ENCODE measurements at regions not wholly inside any gene's neighbourhood (a gene's known extent, or its start where the extent isn't known, plus 50 kb on each side); places are given as distances from the start of the nearest gene placed in this dataset.

DNA sequence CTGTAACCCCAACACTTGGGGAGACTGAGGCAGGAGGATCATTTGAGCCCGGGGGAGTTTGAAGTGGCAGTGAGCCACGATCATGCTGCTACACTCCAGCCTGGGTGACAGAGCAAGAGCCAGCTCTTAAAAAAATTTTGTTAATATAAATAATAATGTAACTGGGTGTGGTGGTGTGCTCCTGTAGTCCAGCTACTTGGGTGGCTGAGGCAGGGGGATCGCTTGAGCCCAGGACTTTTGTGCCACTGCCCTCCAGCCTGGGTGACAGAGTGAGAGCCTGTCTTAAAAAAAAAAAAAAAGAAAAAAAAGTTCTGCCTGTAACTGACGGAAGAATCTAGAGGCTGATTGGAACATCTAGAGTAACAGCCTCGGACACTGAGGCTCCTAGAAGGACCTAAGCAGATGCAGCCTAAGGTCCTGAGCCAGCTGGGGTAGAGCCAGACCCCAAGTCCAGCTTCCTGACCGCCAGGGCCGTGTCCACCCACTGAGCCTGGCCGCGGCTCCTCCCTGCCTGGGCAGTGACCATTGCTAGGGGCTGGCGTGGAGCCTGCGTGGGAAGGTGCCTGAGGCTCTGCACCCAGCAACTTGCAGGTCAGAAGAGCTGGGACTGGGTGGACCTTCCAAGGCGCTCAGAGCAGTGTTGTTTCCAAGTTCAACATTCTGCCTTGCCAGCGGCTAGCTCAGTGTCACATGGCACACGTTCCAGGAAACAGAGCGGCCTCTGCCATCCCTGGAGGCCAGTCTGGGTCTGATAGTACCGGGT is 209.4 kb upstream of the CIBAR2 start:
- Mint-ChIP-seq H3K4me1 (peaks cover 31% of the 10 kb centered on the region), H3K4me3 (no peak overlapping the region), H3K9me3 (no peaks in the 10 kb centered on the region), H3K36me3 (ENCODE audit: low read depth) (no peaks in the 10 kb centered on the region), H3K27ac (no peak overlapping the region), H3K27me3 (ENCODE audit: low read depth, poor library complexity) (peaks cover 41% of the 10 kb centered on the region)
- DNase-seq = no peak
- TF ChIP-seq, protein P1, sequence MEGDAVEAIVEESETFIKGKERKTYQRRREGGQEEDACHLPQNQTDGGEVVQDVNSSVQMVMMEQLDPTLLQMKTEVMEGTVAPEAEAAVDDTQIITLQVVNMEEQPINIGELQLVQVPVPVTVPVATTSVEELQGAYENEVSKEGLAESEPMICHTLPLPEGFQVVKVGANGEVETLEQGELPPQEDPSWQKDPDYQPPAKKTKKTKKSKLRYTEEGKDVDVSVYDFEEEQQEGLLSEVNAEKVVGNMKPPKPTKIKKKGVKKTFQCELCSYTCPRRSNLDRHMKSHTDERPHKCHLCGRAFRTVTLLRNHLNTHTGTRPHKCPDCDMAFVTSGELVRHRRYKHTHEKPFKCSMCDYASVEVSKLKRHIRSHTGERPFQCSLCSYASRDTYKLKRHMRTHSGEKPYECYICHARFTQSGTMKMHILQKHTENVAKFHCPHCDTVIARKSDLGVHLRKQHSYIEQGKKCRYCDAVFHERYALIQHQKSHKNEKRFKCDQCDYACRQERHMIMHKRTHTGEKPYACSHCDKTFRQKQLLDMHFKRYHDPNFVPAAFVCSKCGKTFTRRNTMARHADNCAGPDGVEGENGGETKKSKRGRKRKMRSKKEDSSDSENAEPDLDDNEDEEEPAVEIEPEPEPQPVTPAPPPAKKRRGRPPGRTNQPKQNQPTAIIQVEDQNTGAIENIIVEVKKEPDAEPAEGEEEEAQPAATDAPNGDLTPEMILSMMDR (IDR thresholded peaks at IDR 0.05) = no peak

DNA sequence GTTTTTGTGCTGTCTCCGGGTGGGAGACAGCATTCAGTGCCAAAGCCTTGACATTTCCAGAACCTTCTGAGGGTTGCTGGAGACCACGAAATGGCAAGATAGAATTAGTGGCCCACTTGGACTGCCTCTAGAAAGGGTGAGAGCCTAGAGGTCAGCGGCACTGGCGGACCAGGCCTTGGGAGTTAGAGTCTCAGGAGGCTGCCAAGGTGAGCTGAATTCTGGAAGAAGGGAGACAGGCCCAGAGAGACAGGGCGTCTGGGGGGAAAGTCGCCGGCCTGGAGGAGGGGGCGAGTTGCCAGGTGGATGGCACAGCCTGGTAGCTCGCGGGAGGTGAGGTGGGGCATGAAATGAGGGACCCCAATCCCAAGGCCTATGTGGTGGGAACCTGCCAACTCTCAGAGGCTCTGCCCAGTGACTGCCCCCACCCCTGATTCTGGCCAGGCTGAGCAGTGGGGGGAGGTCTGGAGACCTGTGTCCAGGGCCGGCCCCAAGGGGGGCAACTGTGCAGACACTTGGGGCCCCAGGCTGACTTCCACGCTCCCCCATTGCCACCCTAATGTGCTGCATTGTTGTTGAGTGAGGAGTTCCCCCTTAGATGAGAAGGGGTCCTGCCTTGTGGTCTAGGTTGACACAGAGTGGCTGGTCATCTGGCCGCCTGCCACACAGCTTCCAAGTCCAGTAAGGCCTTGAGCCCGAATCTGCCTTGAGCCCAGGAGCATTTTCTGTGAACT is 211.1 kb upstream of the CIBAR2 start:
- peak overlapping the region; percentile 11 for H3K27ac Mint-ChIP-seq
- peaks cover 33% of the 10 kb centered on the region for H3K27me3 Mint-ChIP-seq (ENCODE audit: low read depth, poor library complexity)
- H3K4me3 Mint-ChIP-seq = no peak overlapping the region
- peaks cover 46% of the 10 kb centered on the region for H3K4me1 Mint-ChIP-seq
- TF ChIP-seq, protein P1 (IDR thresholded peaks at IDR 0.05) = no peak
- DNase-seq = no peak
- H3K36me3 Mint-ChIP-seq (ENCODE audit: low read depth) = no peaks in the 10 kb centered on the region
- no peaks in the 10 kb centered on the region for H3K9me3 Mint-ChIP-seq

DNA sequence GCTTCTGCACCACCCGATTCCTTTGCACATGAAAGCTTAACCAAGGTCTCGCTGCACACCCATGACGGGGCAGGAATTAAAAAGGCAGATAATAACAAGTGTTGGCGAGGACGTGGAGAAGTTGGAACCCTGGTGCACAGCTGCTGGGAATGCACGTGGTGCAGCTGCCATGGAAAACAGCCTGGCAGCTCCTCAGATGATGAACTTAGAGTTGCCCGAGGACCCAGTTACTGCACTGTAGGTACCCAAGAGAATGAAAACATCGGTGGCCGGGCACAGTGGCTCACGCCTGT is 211.6 kb upstream of the CIBAR2 start:
- H3K9me3 Mint-ChIP-seq = no peaks in the 10 kb centered on the region
- H3K4me3 Mint-ChIP-seq = no peak overlapping the region
- no peak overlapping the region for H3K27ac Mint-ChIP-seq
- peaks cover 49% of the 10 kb centered on the region for H3K4me1 Mint-ChIP-seq
- DNase-seq = no peak
- TF ChIP-seq, protein P1 (IDR thresholded peaks at IDR 0.05) = no peak
- no peaks in the 10 kb centered on the region for H3K36me3 Mint-ChIP-seq (ENCODE audit: low read depth)
- peaks cover 28% of the 10 kb centered on the region for H3K27me3 Mint-ChIP-seq (ENCODE audit: low read depth, poor library complexity)

DNA sequence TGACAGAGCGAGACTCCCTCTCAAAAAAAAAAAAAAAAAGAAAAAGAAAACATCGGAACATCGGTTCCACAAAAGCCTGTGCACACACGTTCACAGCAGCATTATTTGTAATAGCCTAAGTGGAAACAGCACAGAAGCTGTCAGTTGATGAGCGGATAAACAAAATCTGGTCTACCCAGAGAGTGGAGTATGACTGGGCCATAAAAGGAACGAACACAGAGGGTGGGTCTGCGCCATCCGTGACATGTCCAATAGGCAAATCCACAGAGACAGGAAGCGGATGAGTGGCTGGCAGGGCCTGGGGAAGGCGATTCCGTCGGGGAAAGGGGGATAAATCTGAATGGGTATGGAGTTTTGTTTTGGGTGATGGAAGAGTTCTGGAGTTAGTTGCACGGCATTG is 212.2 kb upstream of the CIBAR2 start:
- H3K36me3 Mint-ChIP-seq (ENCODE audit: low read depth) = no peaks in the 10 kb centered on the region
- DNase-seq = no peak
- H3K9me3 Mint-ChIP-seq = no peaks in the 10 kb centered on the region
- no peak overlapping the region for H3K4me3 Mint-ChIP-seq
- H3K27me3 Mint-ChIP-seq (ENCODE audit: low read depth, poor library complexity) = peaks cover 26% of the 10 kb centered on the region
- peaks cover 55% of the 10 kb centered on the region for H3K4me1 Mint-ChIP-seq
- H3K27ac Mint-ChIP-seq = no peak overlapping the region
- TF ChIP-seq, protein P1 (IDR thresholded peaks at IDR 0.05) = no peak

DNA sequence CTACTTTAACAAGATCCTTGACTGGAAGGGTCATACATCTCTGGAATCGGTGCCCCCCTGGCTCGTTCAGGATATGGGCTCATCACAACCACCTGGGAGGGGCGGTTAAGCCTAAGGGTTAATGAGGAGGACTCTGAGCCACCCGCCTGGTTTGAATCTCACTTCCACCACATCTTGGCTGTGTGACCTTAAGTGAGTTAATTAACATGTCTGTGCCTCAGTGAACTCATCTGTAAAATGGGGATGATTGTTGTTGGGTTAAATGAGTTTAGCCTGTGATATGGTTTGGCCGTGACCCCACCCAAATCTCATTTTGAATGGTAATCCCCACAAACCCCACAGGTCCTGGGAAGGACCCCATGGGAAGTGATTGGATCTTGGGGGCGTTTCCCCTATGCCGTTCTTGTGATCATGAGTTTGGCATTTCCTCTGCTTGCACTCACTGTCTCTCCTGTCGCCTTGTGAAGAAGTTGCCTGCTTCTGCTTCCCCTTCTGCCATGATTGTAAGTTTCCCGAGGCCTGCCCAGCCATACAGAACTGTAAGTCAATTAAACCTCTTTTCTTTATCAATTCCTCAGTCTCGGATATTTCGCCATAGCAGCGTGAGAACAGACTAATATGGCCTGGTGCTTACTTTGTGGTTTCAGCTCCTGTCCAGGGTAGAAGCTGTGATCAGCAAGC is 214.0 kb upstream of the CIBAR2 start:
- no peaks in the 10 kb centered on the region for H3K36me3 Mint-ChIP-seq (ENCODE audit: low read depth)
- H3K4me1 Mint-ChIP-seq = peaks cover 57% of the 10 kb centered on the region
- H3K27ac Mint-ChIP-seq = no peak overlapping the region
- TF ChIP-seq, protein P1 (IDR thresholded peaks at IDR 0.05) = no peak
- no peak overlapping the region for H3K4me3 Mint-ChIP-seq
- no peaks in the 10 kb centered on the region for H3K9me3 Mint-ChIP-seq
- peaks cover 15% of the 10 kb centered on the region for H3K27me3 Mint-ChIP-seq (ENCODE audit: low read depth, poor library complexity)
- no peak for DNase-seq

All from nephron progenitor cell (in vitro differentiated cells).